Fibroblast of skin of back (primary cell): ENCODE measurements at regions not wholly inside any gene's neighbourhood (a gene's known extent, or its start where the extent isn't known, plus 50 kb on each side); places are given as distances from the start of the nearest gene placed in this dataset.

Experiments used
- DNase-seq: peaks from one replicate; pipeline ENCODE4 v3.0.0-alpha.2; 2013

GRCh38 chr9:126127591-126127990, 199.0 kb upstream of the MVB12B start:
- DNase-seq = no peak

GRCh38 chr9:126128494-126129142, 198.0 kb upstream of the MVB12B start:
- no peak for DNase-seq

GRCh38 chr9:126131066-126132010, 195.3 kb upstream of the MVB12B start:
- no peak for DNase-seq

DNA sequence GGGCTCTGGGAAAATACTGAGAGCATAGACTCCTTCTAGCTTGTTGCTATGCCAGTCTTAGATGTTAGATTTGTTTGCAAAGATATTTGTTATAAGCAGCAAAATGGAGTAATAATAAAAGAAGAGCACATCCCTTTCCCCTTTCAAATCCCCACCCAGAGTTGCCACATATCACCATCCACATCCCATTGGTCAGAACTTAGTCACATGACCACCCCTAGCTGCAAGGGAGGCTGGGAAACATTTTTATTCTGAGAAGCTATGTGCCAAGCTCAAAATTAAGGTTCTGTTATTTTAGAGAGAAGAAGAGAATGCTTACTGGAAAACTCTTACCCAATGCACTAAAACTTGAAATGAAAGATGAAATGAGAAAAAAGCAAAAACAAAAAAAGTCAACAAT, 193.9 kb upstream of the MVB12B start:
- DNase-seq = no peak

- no peak for DNase-seq
These were observed 182.4 kb upstream of the MVB12B start for GRCh38 chr9:126144196-126144595.

- DNase-seq = no peak
These were observed 181.8 kb upstream of the MVB12B start for GRCh38 chr9:126144603-126145456.

DNA sequence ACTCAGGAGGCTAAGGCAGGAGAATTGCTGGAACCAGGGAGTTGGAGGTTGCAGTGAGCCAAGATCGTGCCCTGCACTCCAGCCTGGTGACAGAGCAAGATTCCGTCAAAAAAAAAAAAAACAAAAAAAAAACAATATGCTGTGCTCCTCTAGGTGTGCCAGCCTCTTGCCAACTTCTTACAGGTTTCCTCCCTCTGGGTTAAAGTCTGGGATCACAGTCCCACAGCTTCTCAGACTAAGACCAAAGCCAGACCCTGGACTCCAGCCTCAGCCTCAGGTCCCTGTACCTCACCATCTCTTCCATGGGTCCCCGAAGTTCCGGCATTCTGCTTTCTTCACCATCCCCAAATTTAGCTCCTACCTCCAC, 180.8 kb upstream of the MVB12B start:
- no peak for DNase-seq

GRCh38 chr9:126146254-126147145, 180.1 kb upstream of the MVB12B start:
- DNase-seq = no peak

DNA sequence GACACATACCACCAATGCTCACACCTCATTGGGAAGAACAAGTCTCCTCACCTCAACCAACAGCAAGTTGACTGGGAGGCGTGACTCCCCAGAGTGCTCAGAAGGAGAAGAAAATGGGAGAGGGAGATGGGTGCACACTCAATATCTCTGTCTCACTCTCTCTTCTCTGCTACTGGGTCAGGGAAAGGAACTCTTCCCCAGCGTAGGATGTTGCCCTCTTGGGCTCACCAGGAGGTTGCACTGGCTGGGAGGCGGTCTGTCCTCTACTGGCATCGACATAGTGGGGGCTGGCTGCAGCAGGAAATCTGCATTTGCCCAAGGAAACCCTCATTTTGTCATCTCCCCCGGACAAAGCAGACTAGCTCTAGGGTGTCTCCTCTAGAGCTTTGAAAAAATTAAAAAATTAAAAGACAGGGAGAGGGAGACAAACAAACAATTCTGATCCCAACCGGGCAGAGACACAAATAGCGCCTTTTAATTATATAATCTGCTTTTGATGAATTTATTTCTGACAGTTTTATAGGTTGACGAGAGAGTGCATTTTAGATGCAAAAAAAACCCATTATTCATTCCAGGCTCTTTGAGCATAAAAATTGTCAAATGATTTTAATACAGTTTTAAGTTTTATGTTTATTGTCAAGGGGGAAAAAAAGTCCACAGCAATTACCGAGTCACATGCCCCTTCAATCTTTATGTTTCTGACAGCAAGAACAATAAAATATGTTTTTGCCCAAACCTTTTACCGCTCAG, 179.3 kb upstream of the MVB12B start:
- no peak for DNase-seq

DNA sequence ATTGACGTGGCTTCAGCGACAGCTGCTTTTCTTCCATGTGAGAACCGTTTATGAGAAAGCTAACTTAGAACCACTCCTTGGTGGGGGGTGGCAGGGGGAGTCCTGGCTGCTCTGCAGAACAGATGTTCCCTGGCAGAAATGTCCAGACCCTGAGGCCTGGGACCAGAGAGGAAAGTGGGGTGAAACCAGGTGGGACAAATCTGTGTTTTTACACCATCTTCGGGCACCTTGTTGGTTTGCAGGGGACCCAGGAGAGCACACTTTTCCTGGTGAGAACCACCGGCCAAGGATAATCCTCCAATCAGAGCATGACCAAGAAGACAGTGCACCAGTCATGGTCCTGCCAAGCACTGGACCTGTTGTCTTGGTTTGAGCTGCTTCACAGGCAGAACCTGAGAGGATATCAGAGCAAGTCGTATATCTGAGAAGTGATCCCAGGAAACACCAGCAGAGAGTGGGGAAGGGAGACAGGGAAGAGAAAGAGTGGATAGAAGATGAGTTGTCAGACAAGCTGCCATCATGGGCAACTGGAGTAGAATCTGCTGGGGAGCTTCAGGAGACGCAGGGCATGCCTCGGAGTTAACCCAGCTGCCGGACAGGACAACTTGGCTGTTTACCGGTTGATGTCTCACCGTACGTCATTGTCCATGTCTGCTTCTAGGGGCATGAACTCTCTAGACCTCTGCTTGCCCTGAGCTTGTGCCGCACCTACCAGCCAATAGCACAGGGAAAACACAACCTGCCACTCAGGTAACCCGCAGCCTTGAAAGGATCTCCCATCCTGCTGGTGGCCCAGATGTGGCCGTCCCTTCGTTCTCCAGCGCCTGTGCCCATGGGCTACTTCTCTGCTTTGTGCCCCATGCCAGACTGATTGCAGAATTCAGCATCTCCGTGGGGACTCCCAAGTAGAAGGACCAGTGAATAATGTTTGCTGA, 178.4 kb upstream of the MVB12B start:
- no peak for DNase-seq

DNA sequence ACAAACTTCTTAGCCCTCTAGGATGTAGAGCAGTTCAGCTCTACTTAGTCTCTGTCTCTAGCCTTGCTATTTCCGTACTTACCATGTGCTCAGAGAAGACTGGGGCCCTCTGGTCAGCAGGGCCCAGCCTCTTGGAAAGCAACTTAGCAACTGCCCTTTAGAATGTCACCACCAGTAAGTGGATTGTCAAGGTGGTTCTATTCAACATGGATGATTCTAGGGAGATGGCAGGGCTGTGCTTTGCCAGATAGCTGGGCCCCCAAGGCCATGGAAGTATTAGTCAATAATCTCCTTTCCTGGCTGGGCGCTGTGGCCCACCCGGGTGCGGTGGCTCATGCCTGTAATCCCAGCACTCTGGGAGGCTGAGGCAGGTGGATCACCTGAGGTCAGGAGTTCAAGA, 177.6 kb upstream of the MVB12B start:
- DNase-seq = no peak

DNA sequence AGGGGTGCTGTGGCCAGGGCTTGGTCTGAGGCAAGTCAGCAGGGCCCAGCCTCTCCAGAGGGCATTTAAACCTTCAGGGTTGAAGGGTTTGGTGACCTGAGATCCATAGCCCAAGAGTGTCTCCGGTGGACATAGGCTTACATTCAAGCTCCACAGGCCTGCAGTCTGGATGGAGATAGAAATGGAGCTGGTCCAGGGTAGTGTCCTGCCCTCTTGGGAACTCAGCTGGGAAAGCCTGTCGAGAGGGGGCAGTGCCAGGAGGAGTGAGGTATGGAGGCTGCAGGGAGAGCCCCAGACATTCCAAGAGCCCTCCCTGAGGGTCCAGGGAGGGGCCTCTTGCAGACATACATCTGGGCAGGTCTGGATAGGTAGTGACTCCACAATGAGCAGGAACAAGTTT, 177.0 kb upstream of the MVB12B start:
- DNase-seq = no peak

DNA sequence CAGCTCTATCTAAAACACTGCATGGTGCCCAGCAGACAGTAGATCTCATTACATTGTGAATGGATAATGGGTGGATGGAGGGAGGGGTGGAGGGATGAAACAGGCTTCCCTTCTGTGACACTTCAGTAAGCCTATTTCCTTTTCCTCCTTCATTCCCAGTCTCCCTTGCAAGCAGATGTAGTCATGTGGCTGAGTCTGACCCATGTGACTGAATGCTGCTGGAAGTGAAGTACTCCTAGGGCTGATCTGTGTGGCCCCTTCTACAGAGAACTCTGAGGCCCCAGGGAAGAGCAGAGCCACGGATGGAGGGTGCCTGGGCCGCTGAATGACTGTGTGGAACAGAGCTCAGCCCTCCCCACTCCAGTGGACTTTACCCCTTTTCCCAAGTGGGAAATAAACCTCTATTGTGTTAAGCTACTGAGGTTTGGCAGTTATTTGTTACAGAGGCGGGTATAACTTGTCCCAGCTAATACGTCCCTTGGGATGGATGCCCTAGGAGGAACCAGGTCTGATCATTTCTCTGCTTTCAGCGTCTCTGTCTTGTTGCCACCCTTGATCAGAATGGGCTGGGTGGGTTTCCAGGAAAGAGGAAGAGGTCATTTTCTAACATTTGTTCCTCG, 176.1 kb upstream of the MVB12B start:
- no peak for DNase-seq

GRCh38 chr9:126151031-126151685, 175.5 kb upstream of the MVB12B start:
- no peak for DNase-seq

GRCh38 chr9:126151686-126152134, 174.9 kb upstream of the MVB12B start:
- no peak for DNase-seq

DNA sequence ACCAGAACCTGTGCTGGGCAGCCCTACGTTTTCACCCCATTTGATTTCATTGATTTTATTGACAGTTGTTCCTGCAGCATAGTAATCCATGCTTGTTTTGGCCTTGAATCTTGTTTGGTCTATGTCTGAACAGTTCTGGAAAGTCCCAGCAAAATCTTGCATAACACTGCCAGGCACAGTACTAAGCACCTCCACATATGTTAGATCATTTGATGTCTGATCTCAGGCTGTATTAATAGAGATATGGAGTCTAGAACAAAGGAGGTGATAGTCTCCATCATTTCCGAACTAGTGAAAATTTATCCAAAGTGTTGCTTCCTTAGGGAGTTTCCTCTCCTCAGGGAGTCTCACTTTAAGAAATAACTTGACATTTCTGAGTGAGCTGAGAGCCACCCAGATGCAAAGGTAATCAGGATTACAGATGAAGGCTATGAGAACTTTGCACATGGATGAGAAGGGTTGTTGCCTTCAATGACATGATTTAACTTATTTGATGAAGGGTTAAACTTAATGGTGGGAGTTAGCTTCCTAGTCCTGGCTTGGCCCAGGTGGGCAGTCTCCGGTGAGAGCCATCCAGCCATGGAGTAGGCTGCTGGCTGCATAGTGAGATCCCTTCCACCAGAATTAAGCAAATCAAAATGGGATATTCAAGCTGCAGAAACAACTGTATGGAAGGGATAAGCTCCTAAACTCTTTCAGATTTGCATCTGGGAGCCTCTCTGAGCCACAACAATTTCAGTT, 173.8 kb upstream of the MVB12B start:
- DNase-seq = no peak

DNA sequence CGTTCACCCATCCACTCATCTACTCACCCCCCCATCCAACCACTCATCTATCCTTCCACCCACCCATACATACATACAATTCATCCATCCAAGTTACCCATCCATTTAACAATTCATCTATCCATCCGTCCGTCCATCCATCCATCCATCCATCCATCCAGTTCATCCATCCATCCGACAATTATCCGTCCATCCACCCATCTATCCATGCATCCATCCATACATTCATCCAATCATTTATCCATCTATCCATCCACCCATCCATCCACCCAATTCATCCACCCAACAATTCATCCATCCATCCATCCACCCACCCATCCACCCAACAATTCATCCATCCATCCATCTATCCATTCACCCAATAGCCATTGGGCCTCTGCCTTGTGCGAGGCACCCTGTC, 173.2 kb upstream of the MVB12B start:
- DNase-seq = no peak

DNA sequence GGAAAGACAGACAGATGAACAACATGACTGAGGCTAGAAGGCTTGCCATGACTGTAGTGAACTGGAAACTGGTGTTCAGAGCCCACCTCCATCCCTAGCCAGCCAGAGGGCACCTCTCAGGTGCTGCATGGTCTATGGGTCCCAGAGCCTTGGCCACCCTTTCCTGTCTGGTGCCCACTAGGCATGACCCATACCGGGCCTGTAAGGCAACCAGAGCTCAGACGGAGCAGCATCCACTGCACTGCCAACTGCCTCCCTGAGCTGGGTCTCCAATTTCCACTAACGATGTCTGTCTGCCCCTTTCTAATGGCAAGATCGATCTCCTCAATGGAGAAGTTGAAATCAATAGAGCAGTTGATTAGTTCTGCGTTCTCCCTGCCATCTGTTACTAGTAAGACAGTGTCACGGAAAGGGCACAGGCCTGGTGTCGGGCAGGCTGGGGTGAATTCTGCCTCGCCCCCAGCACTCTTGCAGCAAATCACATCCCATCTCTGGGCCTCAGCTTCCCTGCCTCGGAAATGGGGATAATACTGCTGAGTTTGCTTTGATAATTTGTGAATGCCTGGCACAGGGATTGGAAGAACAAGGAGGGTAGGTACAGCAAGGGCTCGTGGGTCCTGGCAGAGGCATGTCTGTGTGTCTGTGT, 172.3 kb upstream of the MVB12B start:
- no peak for DNase-seq
